CD14-positive monocyte (primary cell): ENCODE measurements at regions not wholly inside any gene's neighbourhood (a gene's known extent, or its start where the extent isn't known, plus 50 kb on each side); places are given as distances from the start of the nearest gene placed in this dataset.

ENCODE experiments used
- DNase-seq, 3 donors: peaks; one replicate each; pipeline ENCODE4 v3.0.0-alpha.2; 2011 to 2022
- H2AFZ ChIP-seq: 2 replicates; pipeline ENCODE4 v1.6.0; 2012; ENCODE audit warnings: mild to moderate bottlenecking, low read depth, low read length, inconsistent platforms; ENCODE audit not compliant: insufficient read depth, poor library complexity, severe bottlenecking
- H3K27ac ChIP-seq, 2 donors: 1 replicate in 1 of 2; 2 replicates in 1 of 2; pipeline ENCODE4 v1.5.1; 2012 to 2013; ENCODE audit warnings: low read length in 2 of 2, control low read depth in 1 of 2, inconsistent platforms in 1 of 2, low read depth in 1 of 2, mild to moderate bottlenecking in 1 of 2
- H3K27me3 ChIP-seq, 2 donors: one replicate each; pipeline versions ENCODE4 v1.6.0 to v1.6.1; 2011 to 2013; ENCODE audit warnings: low read length in 2 of 2; ENCODE audit not compliant: control insufficient read depth in 2 of 2, insufficient read depth in 2 of 2
- H3K36me3 ChIP-seq, 2 donors: replicated peaks in 1 of 2; 1 replicate in 1 of 2; 2 replicates in 1 of 2; pipeline versions ENCODE4 v1.5.1 to v1.6.1; 2012 to 2013; ENCODE audit warnings: low read length in 2 of 2, control low read depth in 1 of 2, inconsistent platforms in 1 of 2, mild to moderate bottlenecking in 1 of 2; ENCODE audit not compliant: insufficient read depth in 2 of 2, control insufficient read depth in 1 of 2
- H3K4me1 ChIP-seq, 2 donors: 1 replicate in 1 of 2; 2 replicates in 1 of 2; pipeline versions ENCODE4 v1.5.1 to v1.6.1; 2012 to 2013; ENCODE audit warnings: low read length in 2 of 2, control low read depth in 1 of 2, inconsistent platforms in 1 of 2, mild to moderate bottlenecking in 1 of 2, moderate library complexity in 1 of 2; ENCODE audit not compliant: insufficient read depth in 2 of 2, control insufficient read depth in 1 of 2
- H3K4me2 ChIP-seq: replicated peaks from 2 replicates; pipeline ENCODE3; 2012; ENCODE audit warnings: low read length, moderate library complexity, mild to moderate bottlenecking; ENCODE audit not compliant: poor library complexity, severe bottlenecking; ENCODE audit errors: extremely low read depth
- H3K4me3 ChIP-seq, 3 experiments: fragments of 200-600 bp in 1 of 3; sonication (generic) in 1 of 3; replicated peaks in 1 of 3; 1 replicate in 2 of 3; 2 replicates in 1 of 3; pipeline ENCODE4 v1.5.1; 2011 to 2013; ENCODE audit warnings: low read length in 3 of 3, mild to moderate bottlenecking in 3 of 3, control low read depth in 2 of 3, low read depth in 2 of 3, inconsistent platforms in 1 of 3, moderate library complexity in 1 of 3
- H3K79me2 ChIP-seq: 2 replicates; pipeline ENCODE4 v1.6.0; 2012; ENCODE audit warnings: mild to moderate bottlenecking, control low read depth, inconsistent platforms, low read length, moderate library complexity; ENCODE audit not compliant: insufficient read depth
- H3K9ac ChIP-seq: 2 replicates; pipeline ENCODE4 v1.6.0; 2017; ENCODE audit warnings: low read length, mild to moderate bottlenecking; ENCODE audit not compliant: insufficient read depth, poor library complexity, severe bottlenecking
- H3K9me3 ChIP-seq, 2 donors: replicated peaks in 1 of 2; 1 replicate in 1 of 2; 2 replicates in 1 of 2; pipeline versions ENCODE4 v1.5.1 to v1.6.1; 2012 to 2013; ENCODE audit warnings: low read length in 2 of 2, control low read depth in 1 of 2; ENCODE audit not compliant: control insufficient read depth in 1 of 2, insufficient read depth in 1 of 2
- H4K20me1 ChIP-seq: 2 replicates; pipeline ENCODE4 v1.6.0; 2012; ENCODE audit warnings: mild to moderate bottlenecking, low read length, control low read depth, moderate library complexity; ENCODE audit not compliant: insufficient read depth
- H3K27ac Mint-ChIP-seq, 7 donors: one replicate each; pipeline ENCODE4 v1.8.0; 2020; ENCODE audit warnings: mild to moderate bottlenecking in 7 of 7, mixed read lengths in 7 of 7, moderate library complexity in 6 of 7, inconsistent platforms in 2 of 7
- H3K27me3 Mint-ChIP-seq, 3 donors: one replicate each; pipeline ENCODE4 v1.8.0; 2021 to 2022; ENCODE audit warnings: low read depth in 3 of 3, mild to moderate bottlenecking in 3 of 3, mixed read lengths in 3 of 3, moderate library complexity in 3 of 3, inconsistent platforms in 1 of 3
- H3K36me3 Mint-ChIP-seq, 2 donors: one replicate each; pipeline ENCODE4 v1.8.0; 2020; ENCODE audit warnings: mixed read lengths in 2 of 2, inconsistent platforms in 1 of 2, mild to moderate bottlenecking in 1 of 2
- H3K4me1 Mint-ChIP-seq: one replicate; pipeline ENCODE4 v1.8.0; 2020; ENCODE audit warnings: mild to moderate bottlenecking, mixed read lengths
- H3K4me3 Mint-ChIP-seq, 2 donors: one replicate each; pipeline ENCODE4 v1.8.0; 2020; ENCODE audit warnings: mild to moderate bottlenecking in 2 of 2, mixed read lengths in 2 of 2, moderate library complexity in 1 of 2
- H3K9me3 Mint-ChIP-seq, 7 donors: one replicate each; pipeline ENCODE4 v1.8.0; 2020 to 2022; ENCODE audit warnings: mixed read lengths in 7 of 7, mild to moderate bottlenecking in 6 of 7, moderate library complexity in 6 of 7, inconsistent platforms in 2 of 7
- WGBS: methylation state at CpG from one replicate; pipeline ENCODE4 v1.1.5; 2013; ENCODE audit warnings: missing lambda C conversion rate; ENCODE audit not compliant: insufficient coverage; 5-methylcytosine and 5-hydroxymethylcytosine counted together
- intact Hi-C, 2 donors: fragments of 100-400 bp; cut with micrococcal nuclease; formaldehyde crosslinking; loops; one replicate each; pipeline versions ENCODE4 v1.15.0 to v1.15.1; 2023
- TF ChIP-seq, protein P1 (sequence below): fragments of 200-600 bp; IDR thresholded peaks from one replicate; pipeline ENCODE4 v1.8.0; 2022; ENCODE audit warnings: antibody characterized with exemption, mild to moderate bottlenecking

DNA sequence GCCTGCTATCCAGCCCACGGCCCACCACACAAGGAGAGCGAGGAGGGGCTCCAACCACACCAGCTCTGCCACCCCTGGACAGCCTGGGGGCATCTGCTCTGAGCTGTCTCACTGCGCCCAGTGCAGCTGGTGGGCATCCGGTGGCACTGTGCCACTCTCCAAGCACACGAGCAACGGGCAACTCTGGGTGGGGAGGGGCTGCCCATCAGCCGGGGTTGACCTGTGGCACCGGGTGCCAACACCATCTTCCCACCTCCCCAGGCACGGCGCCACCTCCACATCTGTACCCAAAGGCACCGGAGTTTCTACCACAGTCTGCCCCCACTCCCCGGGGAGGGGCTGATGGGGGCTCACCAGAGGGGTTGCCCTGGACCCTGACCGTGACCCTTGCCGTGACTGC is 241.8 kb downstream of the RBFOX3 start:
- H4K20me1 ChIP-seq, result no peaks in the 10 kb centered on the region
- intact Hi-C loops, result no loop called here
- H3K79me2 ChIP-seq, result no peaks in the 10 kb centered on the region
- H3K4me3 Mint-ChIP-seq, result no peak overlapping the region
- H3K9me3 Mint-ChIP-seq, result peaks cover 0 to 2% (median 0%) of the 10 kb centered on the region in 7 donors
- peaks cover 5 to 11% (median 8%) of the 10 kb centered on the region in 3 donors for H3K27me3 Mint-ChIP-seq
- no peak overlapping the region for H3K27ac ChIP-seq
- no peak overlapping the region for H3K4me3 ChIP-seq
- H3K9me3 ChIP-seq, result no peaks in the 10 kb centered on the region
- no peaks in the 10 kb centered on the region for H3K36me3 Mint-ChIP-seq
- no peak for DNase-seq
- H3K36me3 ChIP-seq, result no peaks in the 10 kb centered on the region
- 98% methylated on average over 8 of the region's 14 CpGs for WGBS
- H3K4me2 ChIP-seq, result no peak overlapping the region
- no peaks in the 10 kb centered on the region for H3K27me3 ChIP-seq
- no peak overlapping the region for H3K27ac Mint-ChIP-seq
- H2AFZ ChIP-seq, result no peak overlapping the region
- H3K4me1 Mint-ChIP-seq, result no peaks in the 10 kb centered on the region
- no peak overlapping the region for H3K9ac ChIP-seq
- TF ChIP-seq, protein P1, sequence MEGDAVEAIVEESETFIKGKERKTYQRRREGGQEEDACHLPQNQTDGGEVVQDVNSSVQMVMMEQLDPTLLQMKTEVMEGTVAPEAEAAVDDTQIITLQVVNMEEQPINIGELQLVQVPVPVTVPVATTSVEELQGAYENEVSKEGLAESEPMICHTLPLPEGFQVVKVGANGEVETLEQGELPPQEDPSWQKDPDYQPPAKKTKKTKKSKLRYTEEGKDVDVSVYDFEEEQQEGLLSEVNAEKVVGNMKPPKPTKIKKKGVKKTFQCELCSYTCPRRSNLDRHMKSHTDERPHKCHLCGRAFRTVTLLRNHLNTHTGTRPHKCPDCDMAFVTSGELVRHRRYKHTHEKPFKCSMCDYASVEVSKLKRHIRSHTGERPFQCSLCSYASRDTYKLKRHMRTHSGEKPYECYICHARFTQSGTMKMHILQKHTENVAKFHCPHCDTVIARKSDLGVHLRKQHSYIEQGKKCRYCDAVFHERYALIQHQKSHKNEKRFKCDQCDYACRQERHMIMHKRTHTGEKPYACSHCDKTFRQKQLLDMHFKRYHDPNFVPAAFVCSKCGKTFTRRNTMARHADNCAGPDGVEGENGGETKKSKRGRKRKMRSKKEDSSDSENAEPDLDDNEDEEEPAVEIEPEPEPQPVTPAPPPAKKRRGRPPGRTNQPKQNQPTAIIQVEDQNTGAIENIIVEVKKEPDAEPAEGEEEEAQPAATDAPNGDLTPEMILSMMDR, result no peak
- no peaks in the 10 kb centered on the region for H3K4me1 ChIP-seq

DNA sequence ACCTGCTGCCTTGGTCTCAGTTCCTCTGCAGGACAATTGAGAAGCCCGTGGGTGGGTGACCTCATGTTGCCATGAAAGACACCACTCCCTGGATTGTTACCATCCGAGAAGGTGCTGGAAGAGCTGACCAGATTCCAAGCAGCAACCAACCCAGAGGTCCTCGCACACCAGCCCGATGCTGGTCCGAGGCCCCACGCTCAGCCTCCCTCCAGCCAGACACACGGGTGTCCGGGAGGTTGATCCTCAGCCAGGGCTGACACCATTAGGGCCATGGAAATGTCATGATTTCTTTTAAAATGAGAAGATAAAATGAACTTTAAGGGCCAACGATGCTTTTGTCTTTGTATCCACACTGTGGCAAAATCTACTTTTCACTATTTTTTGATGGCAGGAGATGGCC is 242.3 kb downstream of the RBFOX3 start:
- H3K36me3 ChIP-seq, result no peaks in the 10 kb centered on the region
- TF ChIP-seq, protein P1, result no peak
- no peaks in the 10 kb centered on the region for H3K9me3 ChIP-seq
- intact Hi-C loops, result no loop called here
- H3K27ac ChIP-seq, result no peak overlapping the region
- peaks cover 0 to under 1% (median 0%) of the 10 kb centered on the region in 7 donors for H3K9me3 Mint-ChIP-seq
- 94% methylated on average over 5 of the region's 9 CpGs for WGBS
- H3K27ac Mint-ChIP-seq, result no peak overlapping the region
- no peak for DNase-seq
- H3K79me2 ChIP-seq, result no peaks in the 10 kb centered on the region
- H2AFZ ChIP-seq, result no peak overlapping the region
- no peaks in the 10 kb centered on the region for H4K20me1 ChIP-seq
- H3K4me3 Mint-ChIP-seq, result no peak overlapping the region
- no peak overlapping the region for H3K9ac ChIP-seq
- H3K4me1 Mint-ChIP-seq, result no peaks in the 10 kb centered on the region
- no peaks in the 10 kb centered on the region for H3K27me3 ChIP-seq
- peaks cover 5 to 12% (median 10%) of the 10 kb centered on the region in 3 donors for H3K27me3 Mint-ChIP-seq
- H3K4me1 ChIP-seq, result no peaks in the 10 kb centered on the region
- H3K4me2 ChIP-seq, result no peak overlapping the region
- no peaks in the 10 kb centered on the region for H3K36me3 Mint-ChIP-seq
- H3K4me3 ChIP-seq, result no peak overlapping the region
